Thyroid gland (tissue), 4 donors: ENCODE measurements at regions not wholly inside any gene's neighbourhood (a gene's known extent, or its start where the extent isn't known, plus 50 kb on each side); places are given as distances from the start of the nearest gene placed in this dataset.

Experiments used
- CTCF ChIP-seq, 6 experiments: fragments of 200-600 bp in 3 of 6; fragments of 450-650 bp in 3 of 6; sonication (generic) in 3 of 6; IDR thresholded peaks; one replicate each; pipeline ENCODE4 v1.5.1; 2016 to 2019; ENCODE audit warnings: antibody characterized with exemption in 6 of 6, mild to moderate bottlenecking in 2 of 6, inconsistent platforms in 1 of 6, moderate library complexity in 1 of 6
- POLR2A ChIP-seq, 2 donors: fragments of 450-650 bp; IDR thresholded peaks; one replicate each; pipeline ENCODE4 v1.6.1; 2017; ENCODE audit warnings: antibody characterized with exemption in 2 of 2, mild to moderate bottlenecking in 2 of 2, moderate library complexity in 1 of 2

GRCh38 chr2:51825823-51826222 lies 793.9 kb upstream of the NRXN1 start:
- no peak for TF ChIP-seq CTCF (IDR thresholded peaks at IDR 0.05)
- TF ChIP-seq POLR2A (IDR thresholded peaks at IDR 0.05) = no peak
